HepG2 (cell line): ENCODE measurements at regions not wholly inside any gene's neighbourhood (a gene's known extent, or its start where the extent isn't known, plus 50 kb on each side); places are given as distances from the start of the nearest gene placed in this dataset.

Experiments
- ATAC-seq: fragments of 200-7000 bp; cut with Tn5 transposase; 3 replicates; pipeline ENCODE4 v1.9.1; 2020; ENCODE audit warnings: mild to moderate bottlenecking, moderate library complexity
- BruUV-seq: library from RNA; stranded (reverse); fragments of 400-500 nt; replicated peaks from 2 replicates; lab custom pipeline; 2021; lab: Mats Ljungman, UMichigan
- CTCF ChIA-PET: fragments of 300-600 bp; formaldehyde crosslinking; extraction: SDS; loops from one replicate; lab custom pipeline; 2021; ENCODE audit warnings: low total read pairs, inconsistent platforms, low intra/inter-chr PET ratio; lab: Yijun Ruan, JAX
- POLR2A ChIA-PET: fragments of 350-600 bp; sonication (Branson Sonifier 250); formaldehyde crosslinking; loops from one replicate; lab custom pipeline; 2020; ENCODE audit warnings: antibody characterized with exemption, inconsistent platforms; lab: Yijun Ruan, JAX
- DNase-seq: peaks from one replicate; pipeline ENCODE4 v3.0.0-alpha.2; 2015; ENCODE audit warnings: low spot score
- FAIRE-seq: peaks from 3 replicates; lab custom pipeline; 2011; peaks lifted over from hg19 to GRCh38; lab: Jason Lieb, UNC
- H2AFZ ChIP-seq: one replicate; pipeline ENCODE4 v1.6.1; 2011; ENCODE audit warnings: low read length, inconsistent platforms
- H3K27ac ChIP-seq: fragments of 300-600 bp; 3 replicates; pipeline ENCODE4 v1.8.0; 2011; ENCODE audit warnings: mixed run types, mild to moderate bottlenecking, mixed read lengths, low read length, inconsistent platforms; ENCODE audit not compliant: insufficient read depth; ENCODE audit errors: extremely low read length
- H3K27me3 ChIP-seq, 2 experiments: fragments of 200-600 bp in 1 of 2; 2 replicates in 1 of 2; 3 replicates in 1 of 2; pipeline versions ENCODE4 v1.6.0 to v1.8.0; 2011; ENCODE audit warnings: low read length in 2 of 2, mild to moderate bottlenecking in 2 of 2, moderate library complexity in 2 of 2, inconsistent platforms in 1 of 2; ENCODE audit not compliant: insufficient read depth in 2 of 2, control insufficient read depth in 1 of 2
- H3K36me3 ChIP-seq, 2 experiments: fragments of 200-600 bp in 1 of 2; replicated peaks in 1 of 2; 2 replicates in 1 of 2; 3 replicates in 1 of 2; pipeline versions ENCODE4 v1.5.1 to v1.8.0; 2011; ENCODE audit warnings: low read length in 2 of 2, inconsistent platforms in 1 of 2; ENCODE audit not compliant: insufficient read depth in 2 of 2, control insufficient read depth in 1 of 2
- H3K4me1 ChIP-seq: 2 replicates; pipeline ENCODE4 v1.5.1; 2012; ENCODE audit warnings: low read length, inconsistent platforms; ENCODE audit not compliant: insufficient read depth
- H3K4me2 ChIP-seq: 2 replicates; pipeline ENCODE4 v1.6.0; 2011; ENCODE audit warnings: low read depth, low read length, inconsistent platforms
- H3K4me3 ChIP-seq, 3 experiments: fragments of 200-600 bp in 1 of 3; sonication (generic), shearing (Covaris generic) in 1 of 3; replicated peaks in 1 of 3; 2 replicates each; pipeline ENCODE4 v1.5.1; 2011 to 2016; ENCODE audit warnings: low read length in 3 of 3, inconsistent platforms in 2 of 3, low read depth in 2 of 3, mild to moderate bottlenecking in 2 of 3, control low read depth in 1 of 3, mixed read lengths in 1 of 3; ENCODE audit not compliant: insufficient read depth in 1 of 3
- H3K79me2 ChIP-seq: one replicate; pipeline ENCODE4 v1.6.1; 2011; ENCODE audit warnings: low read length, inconsistent platforms; ENCODE audit not compliant: insufficient read depth
- H3K9ac ChIP-seq: 2 replicates; pipeline ENCODE4 v1.6.0; 2011; ENCODE audit warnings: mild to moderate bottlenecking, low read depth, low read length, inconsistent platforms; ENCODE audit not compliant: insufficient read depth
- H3K9me3 ChIP-seq: 2 replicates; pipeline ENCODE4 v1.5.1; 2012; ENCODE audit warnings: mild to moderate bottlenecking, low read length
- H4K20me1 ChIP-seq: 2 replicates; pipeline ENCODE4 v1.6.0; 2011; ENCODE audit warnings: inconsistent platforms, mild to moderate bottlenecking, low read length, moderate library complexity; ENCODE audit not compliant: insufficient read depth
- ATF7 ChIP-seq, 2 experiments: fragments of 450-650 bp in 1 of 2; sonication (generic) in 1 of 2; formaldehyde crosslinking in 1 of 2; IDR thresholded peaks; 2 replicates each; pipeline versions ENCODE4 v1.4.0 to v1.6.1; 2016 to 2020; ENCODE audit warnings: antibody characterized with exemption in 1 of 2, mild to moderate bottlenecking in 1 of 2, missing genetic modification reagents in 1 of 2
- CREB1 ChIP-seq, 2 experiments: fragments of 450-650 bp in 1 of 2; IDR thresholded peaks; 2 replicates each; pipeline ENCODE4 v1.6.1; 2016 to 2017; ENCODE audit warnings: control low read depth in 1 of 2, mild to moderate bottlenecking in 1 of 2, missing compliant biosample characterization in 1 of 2, missing genetic modification characterization in 1 of 2
- EHMT2 ChIP-seq: fragments of 200-600 bp; sonication (generic); IDR thresholded peaks from 2 replicates; pipeline ENCODE4 v1.7.0; 2017; ENCODE audit warnings: antibody characterized with exemption, low read depth, low read length, borderline replicate concordance
- FOXA3 ChIP-seq: IDR thresholded peaks from 2 replicates; pipeline ENCODE4 v1.6.1; 2016; ENCODE audit warnings: missing genetic modification reagents, missing compliant biosample characterization
- FOXM1 ChIP-seq: sonication (generic); formaldehyde crosslinking; IDR thresholded peaks from 2 replicates; pipeline ENCODE4 v1.5.0; 2020; ENCODE audit warnings: missing genetic modification reagents
- GMEB2 ChIP-seq: IDR thresholded peaks from 2 replicates; pipeline ENCODE4 v1.6.1; 2016; ENCODE audit warnings: missing biosample characterization, missing genetic modification reagents, low read depth
- HIVEP1 ChIP-seq: sonication (generic); formaldehyde crosslinking; IDR thresholded peaks from 2 replicates; pipeline ENCODE4 v1.4.0; 2020; ENCODE audit warnings: mild to moderate bottlenecking, missing genetic modification reagents
- HNRNPH1 ChIP-seq: fragments of 200-400 bp; formaldehyde crosslinking; optimal IDR thresholded peaks from 2 replicates; pipeline ENCODE3; 2017; ENCODE audit warnings: mild to moderate bottlenecking, low read depth, low read length
- MNT ChIP-seq: fragments of 450-650 bp; IDR thresholded peaks from 2 replicates; pipeline ENCODE4 v1.6.1; 2016
- NFATC3 ChIP-seq: sonication (generic); formaldehyde crosslinking; IDR thresholded peaks from 2 replicates; pipeline ENCODE4 v1.5.1; 2020; ENCODE audit warnings: mild to moderate bottlenecking, missing genetic modification reagents
- ZBTB38 ChIP-seq: sonication (generic); formaldehyde crosslinking; IDR thresholded peaks from 2 replicates; pipeline ENCODE4 v1.5.1; 2020; ENCODE audit warnings: mild to moderate bottlenecking, missing genetic modification reagents
- ZNF460 ChIP-seq: sonication (generic); formaldehyde crosslinking; IDR thresholded peaks from 2 replicates; pipeline ENCODE4 v1.5.1; 2020; ENCODE audit warnings: missing genetic modification reagents, mild to moderate bottlenecking, borderline replicate concordance
- ZNF788 ChIP-seq: sonication (generic); formaldehyde crosslinking; IDR thresholded peaks from 2 replicates; pipeline ENCODE4 v1.5.0; 2020; ENCODE audit warnings: mild to moderate bottlenecking, missing genetic modification reagents, borderline replicate concordance
- WGBS: methylation state at CpG from one replicate; pipeline ENCODE4 v1.1.6; 2017; ENCODE audit warnings: low lambda C conversion rate; 5-methylcytosine and 5-hydroxymethylcytosine counted together
- in situ Hi-C: cut with HindIII; loops from 2 replicates; pipeline ENCODE4 v1.10.0; 2017; ENCODE audit warnings: low pct_unique_long_range_greater_than_20kb; ENCODE audit not compliant: extremely low pct_ligation_motif_present
- intact Hi-C: fragments of 100-400 bp; cut with micrococcal nuclease; formaldehyde crosslinking; loops from one replicate; pipeline ENCODE4 v1.10.0; 2022; ENCODE audit not compliant: unreplicated experiment

DNA sequence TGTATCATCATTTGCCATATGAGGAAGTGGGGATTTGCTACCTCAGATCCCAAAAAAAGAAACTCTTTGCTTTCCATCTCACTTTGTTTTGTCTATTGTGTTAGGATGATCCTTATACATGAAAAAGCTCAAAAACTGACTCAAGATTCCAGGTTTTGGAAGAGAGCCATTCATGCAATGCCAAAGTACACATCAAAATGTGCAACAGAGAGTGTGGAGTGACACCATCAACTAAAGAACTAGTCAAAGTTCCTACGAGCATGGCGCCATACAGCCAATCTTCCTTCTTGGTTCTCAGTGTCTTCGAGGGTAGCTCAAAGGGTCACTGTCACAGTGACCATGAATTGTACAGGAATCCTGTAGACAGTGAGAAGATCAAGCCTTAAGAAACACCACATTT lies 255.8 kb upstream of the SASH1 start:
- Histone ChIP-seq H3K27ac (no peak overlapping the region), H3K4me2 (no peak overlapping the region), H3K27me3 (no peaks in the 10 kb centered on the region), H3K9me3 (peaks cover 8% of the 10 kb centered on the region; the same call in 1 of the 2 replicates), H3K4me3 (no peak overlapping the region), H3K79me2 (no peaks in the 10 kb centered on the region), H4K20me1 (no peaks in the 10 kb centered on the region), H2AFZ (no peak overlapping the region)
- intact Hi-C loops = no loop called here
- CTCF ChIA-PET = no interaction called here
- DNase-seq = no peak
- no TSS peak for BruUV-seq
- POLR2A ChIA-PET = no interaction called here
- FAIRE-seq = no peak
- WGBS = 31% methylated on average over 3 of the region's 3 CpGs
- ATAC-seq = no peak
- no peak for TF ChIP-seq FOXM1 (CRISPR knock-in tag)
- no peak for TF ChIP-seq GMEB2 (CRISPR knock-in tag)
- no peak for TF ChIP-seq MNT
- TF ChIP-seq HIVEP1 (CRISPR knock-in tag) = no peak
- TF ChIP-seq ZBTB38 (CRISPR knock-in tag) = no peak
- TF ChIP-seq FOXA3 = no peak
- TF ChIP-seq, all 625 proteins: peak for 0
- in situ Hi-C loops = no loop called here
- Histone ChIP-seq H3K9ac (no peak overlapping the region), H3K36me3 (no peaks in the 10 kb centered on the region), H3K4me1 (no peaks in the 10 kb centered on the region)

- WGBS = 41% methylated on average over 3 of the region's 3 CpGs
- no peak overlapping the region for H3K27ac ChIP-seq
- H4K20me1 ChIP-seq = no peaks in the 10 kb centered on the region
- no peak overlapping the region for H3K4me3 ChIP-seq
- ATAC-seq (no peak), DNase-seq (no peak)
- no peak overlapping the region for H3K4me2 ChIP-seq
- H3K9ac ChIP-seq = no peak overlapping the region
- CTCF ChIA-PET = no interaction called here
- no peaks in the 10 kb centered on the region for H3K27me3 ChIP-seq
- no peak overlapping the region for H2AFZ ChIP-seq
- TF ChIP-seq ZNF460 (CRISPR knock-in tag) = no peak
- no peak for TF ChIP-seq ZNF788 (CRISPR knock-in tag)
- no peak for TF ChIP-seq HNRNPH1
- peak; percentile 97 for TF ChIP-seq ATF7 (IDR thresholded peaks at IDR 0.05)
- no peak for TF ChIP-seq ATF7 (CRISPR knock-in tag; IDR thresholded peaks at IDR 0.05)
- peak; percentile 81 for TF ChIP-seq CREB1 (IDR thresholded peaks at IDR 0.05)
- TF ChIP-seq CREB1 (CRISPR knock-in tag; IDR thresholded peaks at IDR 0.05) = no peak
- no peak for TF ChIP-seq EHMT2
- TF ChIP-seq NFATC3 = no peak
- TF ChIP-seq, all 625 proteins: peak for 2
- no peak for FAIRE-seq
- H3K4me1 ChIP-seq = no peaks in the 10 kb centered on the region
- peaks cover 8% of the 10 kb centered on the region; the same call in 1 of the 2 replicates for H3K9me3 ChIP-seq
- no TSS peak for BruUV-seq
- in situ Hi-C loops = no loop called here
- no peaks in the 10 kb centered on the region for H3K79me2 ChIP-seq
- POLR2A ChIA-PET = no interaction called here
- intact Hi-C loops = no loop called here
- H3K36me3 ChIP-seq = no peaks in the 10 kb centered on the region
These were observed 255.0 kb upstream of the SASH1 start for GRCh38 chr6:148087659-148088058.
